T-cell (primary cell): ENCODE measurements at regions not wholly inside any gene's neighbourhood (a gene's known extent, or its start where the extent isn't known, plus 50 kb on each side); places are given as distances from the start of the nearest gene placed in this dataset.

Source experiments
- ATAC-seq, 4 experiments: fragments of 200-7000 bp in 3 of 4; fragments of 150-1000 bp in 1 of 4; cut with Tn5 transposase; replicated peaks in 1 of 4; 1 replicate in 3 of 4; 2 replicates in 1 of 4; pipeline ENCODE4 v1.10.0; 2021; ENCODE audit warnings: moderate library complexity in 3 of 4, mild to moderate bottlenecking in 2 of 4, moderate number of reproducible peaks in 1 of 4
- CTCF ChIA-PET, 2 donors: fragments of 300-600 bp; sonication (Branson Sonifier 250); formaldehyde crosslinking; loops; one replicate each; lab custom pipeline; 2022; ENCODE audit warnings: antibody characterized with exemption in 2 of 2; lab: Charles Lee
- POLR2A ChIA-PET, 2 donors: fragments of 300-600 bp; sonication (Branson Sonifier 250); formaldehyde crosslinking; loops; one replicate each; lab custom pipeline; 2022; ENCODE audit warnings: antibody characterized with exemption in 2 of 2; lab: Charles Lee
- DNase-seq, 35 experiments: peaks; one replicate each; pipeline versions ENCODE4 v3.0.0 to v3.0.0-alpha.2; 2013 to 2023
- H3K27ac ChIP-seq: one replicate; pipeline ENCODE4 v1.5.1; 2013; ENCODE audit warnings: low read length
- H3K27me3 ChIP-seq, 2 experiments: replicated peaks in 1 of 2; 1 replicate in 1 of 2; 2 replicates in 1 of 2; pipeline versions ENCODE4 v1.6.1 to v1.7.0; 2013; ENCODE audit warnings: low read length in 1 of 2, mixed read lengths in 1 of 2; ENCODE audit not compliant: control insufficient read depth in 2 of 2, insufficient read depth in 2 of 2; ENCODE audit errors: extremely low read depth in 1 of 2
- H3K36me3 ChIP-seq, 2 donors: 1 replicate in 1 of 2; 2 replicates in 1 of 2; pipeline versions ENCODE4 v1.6.1 to v1.7.0; 2013; ENCODE audit warnings: low read length in 1 of 2; ENCODE audit not compliant: control insufficient read depth in 2 of 2, insufficient read depth in 1 of 2; ENCODE audit errors: extremely low read depth in 1 of 2
- H3K4me1 ChIP-seq, 2 experiments: 1 replicate in 1 of 2; 2 replicates in 1 of 2; pipeline versions ENCODE4 v1.6.1 to v1.7.0; 2013; ENCODE audit warnings: low read length in 2 of 2, mixed read lengths in 1 of 2; ENCODE audit not compliant: insufficient read depth in 2 of 2, control insufficient read depth in 1 of 2; ENCODE audit errors: extremely low read depth in 1 of 2
- H3K4me3 ChIP-seq, 2 donors: 1 replicate in 1 of 2; 2 replicates in 1 of 2; pipeline versions ENCODE4 v1.5.1 to v1.7.0; 2013; ENCODE audit warnings: mild to moderate bottlenecking in 2 of 2, low read length in 1 of 2, moderate library complexity in 1 of 2; ENCODE audit not compliant: control insufficient read depth in 1 of 2; ENCODE audit errors: extremely low read depth in 1 of 2
- H3K9me3 ChIP-seq: 2 replicates; pipeline ENCODE4 v1.7.0; 2013
- H3K27ac Mint-ChIP-seq, 2 donors: one replicate each; pipeline ENCODE4 v1.8.0; 2020 to 2021; ENCODE audit warnings: mild to moderate bottlenecking in 2 of 2, mixed read lengths in 2 of 2
- H3K27me3 Mint-ChIP-seq, 2 donors: one replicate each; pipeline ENCODE4 v1.8.0; 2021 to 2022; ENCODE audit warnings: mixed read lengths in 2 of 2
- H3K36me3 Mint-ChIP-seq: one replicate; pipeline ENCODE4 v1.8.0; 2021; ENCODE audit warnings: mixed read lengths
- H3K4me1 Mint-ChIP-seq, 3 donors: one replicate each; pipeline ENCODE4 v1.8.0; 2020 to 2022; ENCODE audit warnings: mixed read lengths in 3 of 3, mild to moderate bottlenecking in 1 of 3
- H3K4me3 Mint-ChIP-seq, 3 donors: one replicate each; pipeline ENCODE4 v1.8.0; 2020 to 2022; ENCODE audit warnings: mild to moderate bottlenecking in 3 of 3, mixed read lengths in 3 of 3, moderate library complexity in 3 of 3
- H3K9me3 Mint-ChIP-seq, 3 donors: one replicate each; pipeline ENCODE4 v1.8.0; 2020 to 2022; ENCODE audit warnings: mixed read lengths in 3 of 3
- WGBS: methylation state at CpG from one replicate; pipeline ENCODE4 v1.1.5; 2013; ENCODE audit warnings: missing lambda C conversion rate; ENCODE audit not compliant: insufficient coverage; 5-methylcytosine and 5-hydroxymethylcytosine counted together

- Mint-ChIP-seq H3K4me3 (no peak overlapping the region), H3K9me3 (peaks cover 0 to 4% (median 2%) of the 10 kb centered on the region in 3 donors), H3K27me3 (peaks cover 8 to 10% of the 10 kb centered on the region in 2 donors), H3K27ac (no peak overlapping the region), H3K36me3 (no peaks in the 10 kb centered on the region), H3K4me1 (peaks cover 0 to 6% (median 0%) of the 10 kb centered on the region in 3 donors)
- Histone ChIP-seq H3K27me3 (no peaks in the 10 kb centered on the region), H3K4me1 (no peaks in the 10 kb centered on the region), H3K9me3 (no peaks in the 10 kb centered on the region), H3K36me3 (no peaks in the 10 kb centered on the region), H3K4me3 (no peak overlapping the region), H3K27ac (no peak overlapping the region)
- ATAC-seq (no peak), DNase-seq (no peak)
- WGBS, result 57% methylated on average over 1 of the region's 2 CpGs
- CTCF ChIA-PET, result interaction anchor here in 1 of 2 donors (0.7 kb wide), 1 partner anchor 1149 kb away, joined by 4 read pairs; no protein-coding TSS in a partner anchor
- POLR2A ChIA-PET, result interaction anchor here in 1 of 2 donors (0.6 kb wide), 1 partner anchor 152 kb away, joined by 3 read pairs; no protein-coding TSS in a partner anchor
These were observed 88.2 kb downstream of the TMA16 start for GRCh38 chr4:163582703-163583102.

GRCh38 chr4:163587867-163588266, 93.4 kb downstream of the TMA16 start:
- WGBS, result no CpG with 5 or more reads among the region's 3 CpGs
- no peaks in the 10 kb centered on the region for H3K9me3 ChIP-seq
- CTCF ChIA-PET, result no interaction called here
- H3K27me3 ChIP-seq, result no peaks in the 10 kb centered on the region
- no peaks in the 10 kb centered on the region for H3K4me1 ChIP-seq
- H3K4me3 ChIP-seq, result no peak overlapping the region
- H3K9me3 Mint-ChIP-seq, result peaks cover 0 to 3% (median 0%) of the 10 kb centered on the region in 3 donors
- H3K4me3 Mint-ChIP-seq, result no peak overlapping the region
- peaks cover 0 to 27% (median 16%) of the 10 kb centered on the region in 3 donors for H3K4me1 Mint-ChIP-seq
- POLR2A ChIA-PET, result no interaction called here
- H3K27me3 Mint-ChIP-seq, result peaks cover 6 to 17% of the 10 kb centered on the region in 2 donors
- no peak overlapping the region for H3K27ac Mint-ChIP-seq
- DNase-seq (no peak), ATAC-seq (no peak)
- H3K36me3 Mint-ChIP-seq, result peaks cover 3% of the 10 kb centered on the region
- H3K36me3 ChIP-seq, result no peaks in the 10 kb centered on the region
- H3K27ac ChIP-seq, result no peak overlapping the region

GRCh38 chr4:163588532-163588931, 94.0 kb downstream of the TMA16 start:
- no peak for ATAC-seq

GRCh38 chr4:163590103-163590502, 95.6 kb downstream of the TMA16 start:
- ATAC-seq, result no peak
- Mint-ChIP-seq H3K36me3 (peaks cover 3% of the 10 kb centered on the region), H3K27ac (no peak overlapping the region), H3K4me3 (no peak overlapping the region), H3K4me1 (peaks cover 0 to 29% (median 16%) of the 10 kb centered on the region in 3 donors), H3K9me3 (peaks cover 0 to 3% (median 0%) of the 10 kb centered on the region in 3 donors), H3K27me3 (peaks cover 4 to 15% of the 10 kb centered on the region in 2 donors)
- DNase-seq, result no peak
- no peak overlapping the region for H3K4me3 ChIP-seq
- H3K36me3 ChIP-seq, result no peaks in the 10 kb centered on the region
- no CpG with 5 or more reads among the region's 1 CpG for WGBS
- ChIA-PET CTCF (interaction anchor here in 1 of 2 donors (0.8 kb wide), 1 partner anchor 40 kb away, joined by 8 read pairs; no protein-coding TSS in a partner anchor), POLR2A (interaction anchor here in 1 of 2 donors (0.6 kb wide), 1 partner anchor 90 kb away, joined by 3 read pairs; no protein-coding TSS in a partner anchor)
- no peaks in the 10 kb centered on the region for H3K27me3 ChIP-seq
- H3K9me3 ChIP-seq, result no peaks in the 10 kb centered on the region
- H3K27ac ChIP-seq, result no peak overlapping the region
- no peaks in the 10 kb centered on the region for H3K4me1 ChIP-seq

More at GRCh38 chr4:163588532-163588931, 94.0 kb downstream of the TMA16 start:
- no peak overlapping the region for H3K4me3 ChIP-seq
- WGBS, result no CpG with 5 or more reads among the region's 2 CpGs
- Mint-ChIP-seq H3K36me3 (peaks cover 3% of the 10 kb centered on the region), H3K27me3 (peaks cover 5 to 21% of the 10 kb centered on the region in 2 donors), H3K9me3 (peaks cover 0 to 3% (median 0%) of the 10 kb centered on the region in 3 donors), H3K27ac (no peak overlapping the region), H3K4me3 (no peak overlapping the region), H3K4me1 (peaks cover 0 to 27% (median 16%) of the 10 kb centered on the region in 3 donors)
- ChIA-PET CTCF (no interaction called here), POLR2A (no interaction called here)
- no peak for DNase-seq
- no peak overlapping the region for H3K27ac ChIP-seq
- H3K36me3 ChIP-seq, result no peaks in the 10 kb centered on the region
- no peaks in the 10 kb centered on the region for H3K27me3 ChIP-seq
- no peaks in the 10 kb centered on the region for H3K9me3 ChIP-seq
- H3K4me1 ChIP-seq, result no peaks in the 10 kb centered on the region

- DNase-seq, result no peak
These were observed 96.3 kb downstream of the TMA16 start for GRCh38 chr4:163590619-163591264.

GRCh38 chr4:163591614-163592020, 97.1 kb downstream of the TMA16 start:
- H3K36me3 ChIP-seq, result no peaks in the 10 kb centered on the region
- H3K9me3 ChIP-seq, result no peaks in the 10 kb centered on the region
- Mint-ChIP-seq H3K36me3 (peaks cover 3% of the 10 kb centered on the region), H3K9me3 (peaks cover 0 to 3% (median 0%) of the 10 kb centered on the region in 3 donors), H3K4me1 (peaks cover 0 to 29% (median 16%) of the 10 kb centered on the region in 3 donors), H3K4me3 (no peak overlapping the region), H3K27me3 (peaks cover 3 to 14% of the 10 kb centered on the region in 2 donors), H3K27ac (peak overlapping the region in 1 of 2 donors; percentile 24)
- no peaks in the 10 kb centered on the region for H3K4me1 ChIP-seq
- no peaks in the 10 kb centered on the region for H3K27me3 ChIP-seq
- no peak for ATAC-seq
- no CpG with 5 or more reads among the region's 1 CpG for WGBS
- ChIA-PET CTCF (interaction anchor here (0.6 to 1.1 kb wide), 4 partner anchors 10 to 41 kb away, joined by 3 to 6 read pairs (median 3); no protein-coding TSS in a partner anchor), POLR2A (no interaction called here)
- H3K4me3 ChIP-seq, result no peak overlapping the region
- no peak for DNase-seq
- H3K27ac ChIP-seq, result no peak overlapping the region

More at GRCh38 chr4:163590619-163591264, 96.3 kb downstream of the TMA16 start:
- H3K27ac ChIP-seq, result no peak overlapping the region
- no peaks in the 10 kb centered on the region for H3K27me3 ChIP-seq
- ChIA-PET POLR2A (interaction anchor here in 1 of 2 donors (0.6 kb wide), 1 partner anchor 90 kb away, joined by 3 read pairs; no protein-coding TSS in a partner anchor), CTCF (no interaction called here)
- no CpG with 5 or more reads among the region's 5 CpGs for WGBS
- H3K4me3 ChIP-seq, result no peak overlapping the region
- Mint-ChIP-seq H3K9me3 (peaks cover 0 to 3% (median 0%) of the 10 kb centered on the region in 3 donors), H3K4me3 (no peak overlapping the region), H3K27ac (no peak overlapping the region), H3K36me3 (peaks cover 3% of the 10 kb centered on the region), H3K27me3 (peaks cover 4 to 14% of the 10 kb centered on the region in 2 donors), H3K4me1 (peaks cover 0 to 29% (median 16%) of the 10 kb centered on the region in 3 donors)
- no peaks in the 10 kb centered on the region for H3K9me3 ChIP-seq
- no peaks in the 10 kb centered on the region for H3K36me3 ChIP-seq
- ATAC-seq, result no peak
- no peaks in the 10 kb centered on the region for H3K4me1 ChIP-seq
